Muscle layer of duodenum (tissue), 2 donors: ENCODE measurements at regions not wholly inside any gene's neighbourhood (a gene's known extent, or its start where the extent isn't known, plus 50 kb on each side); places are given as distances from the start of the nearest gene placed in this dataset.

Source experiments
- H3K27ac ChIP-seq: one replicate; pipeline ENCODE4 v1.7.0; 2013; ENCODE audit warnings: mild to moderate bottlenecking, low read length
- H3K27me3 ChIP-seq: one replicate; pipeline ENCODE4 v1.7.0; 2013; ENCODE audit warnings: low read depth, mild to moderate bottlenecking, control low read depth, low read length
- H3K36me3 ChIP-seq, 2 donors: one replicate each; pipeline ENCODE4 v1.7.0; 2013; ENCODE audit warnings: low read length in 2 of 2, control low read depth in 1 of 2, mild to moderate bottlenecking in 1 of 2; ENCODE audit not compliant: insufficient read depth in 2 of 2, control insufficient read depth in 1 of 2
- H3K4me1 ChIP-seq, 2 donors: one replicate each; pipeline ENCODE4 v1.7.0; 2013; ENCODE audit warnings: low read length in 2 of 2, mild to moderate bottlenecking in 2 of 2, control low read depth in 1 of 2, moderate library complexity in 1 of 2; ENCODE audit not compliant: insufficient read depth in 2 of 2, control insufficient read depth in 1 of 2
- H3K4me3 ChIP-seq, 2 donors: one replicate each; pipeline ENCODE4 v1.7.0; 2013; ENCODE audit warnings: low read length in 2 of 2, low read depth in 1 of 2, mild to moderate bottlenecking in 1 of 2
- H3K9me3 ChIP-seq, 2 donors: one replicate each; pipeline ENCODE4 v1.7.0; 2013; ENCODE audit warnings: low read length in 2 of 2, control low read depth in 1 of 2, mild to moderate bottlenecking in 1 of 2; ENCODE audit not compliant: control insufficient read depth in 1 of 2
- donor health status: healthy.

GRCh38 chr22:34160141-34160783 is 240.0 kb upstream of the LARGE1 start:
- no peaks in the 10 kb centered on the region for H3K4me1 ChIP-seq
- H3K27ac ChIP-seq = no peak overlapping the region
- H3K9me3 ChIP-seq = no peaks in the 10 kb centered on the region
- no peaks in the 10 kb centered on the region for H3K36me3 ChIP-seq
- no peak overlapping the region for H3K4me3 ChIP-seq
- H3K27me3 ChIP-seq = no peaks in the 10 kb centered on the region

- no peaks in the 10 kb centered on the region for H3K9me3 ChIP-seq
- no peak overlapping the region for H3K27ac ChIP-seq
- H3K27me3 ChIP-seq = no peaks in the 10 kb centered on the region
- no peaks in the 10 kb centered on the region for H3K36me3 ChIP-seq
- H3K4me3 ChIP-seq = no peak overlapping the region
- no peaks in the 10 kb centered on the region for H3K4me1 ChIP-seq
Observed at GRCh38 chr22:34161431-34162123, 241.3 kb upstream of the LARGE1 start.

GRCh38 chr22:34198976-34199375 is 278.7 kb upstream of the LARGE1 start:
- Histone ChIP-seq H3K4me1 (no peaks in the 10 kb centered on the region), H3K27ac (no peak overlapping the region)

GRCh38 chr22:34210301-34210700 is 290.0 kb upstream of the LARGE1 start:
- no peaks in the 10 kb centered on the region for H3K27me3 ChIP-seq
- peaks cover 6 to 8% of the 10 kb centered on the region in 2 donors for H3K9me3 ChIP-seq
- no peaks in the 10 kb centered on the region for H3K36me3 ChIP-seq
- H3K27ac ChIP-seq = no peak overlapping the region
- H3K4me3 ChIP-seq = no peak overlapping the region
- H3K4me1 ChIP-seq = no peaks in the 10 kb centered on the region

More at GRCh38 chr22:34198976-34199375, 278.7 kb upstream of the LARGE1 start:
- Histone ChIP-seq H3K4me3 (no peak overlapping the region), H3K27me3 (no peaks in the 10 kb centered on the region), H3K36me3 (no peaks in the 10 kb centered on the region), H3K9me3 (no peaks in the 10 kb centered on the region)

DNA sequence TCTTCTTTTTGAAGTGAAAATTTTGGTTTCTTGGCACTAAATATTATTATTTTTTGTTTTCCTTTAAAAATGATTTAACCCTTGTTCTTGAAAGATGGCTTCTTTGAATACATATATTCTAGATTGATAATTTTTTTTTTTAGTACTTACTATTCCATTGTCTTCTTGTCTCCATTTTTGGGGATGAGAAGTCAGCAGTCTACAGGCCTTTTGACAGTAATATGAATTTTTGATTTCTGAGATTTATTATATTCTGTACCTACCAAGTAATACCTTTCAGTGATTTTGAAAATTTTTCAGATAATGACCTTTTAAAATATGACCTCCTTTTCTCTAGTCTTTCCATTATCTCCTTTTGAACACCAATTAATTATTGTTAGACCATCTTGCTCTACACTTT is 294.1 kb upstream of the LARGE1 start:
- H3K27ac ChIP-seq = no peak overlapping the region
- H3K36me3 ChIP-seq = no peaks in the 10 kb centered on the region
- no peaks in the 10 kb centered on the region for H3K27me3 ChIP-seq
- peaks cover 6 to 8% of the 10 kb centered on the region in 2 donors for H3K9me3 ChIP-seq
- no peaks in the 10 kb centered on the region for H3K4me1 ChIP-seq
- no peak overlapping the region for H3K4me3 ChIP-seq

DNA sequence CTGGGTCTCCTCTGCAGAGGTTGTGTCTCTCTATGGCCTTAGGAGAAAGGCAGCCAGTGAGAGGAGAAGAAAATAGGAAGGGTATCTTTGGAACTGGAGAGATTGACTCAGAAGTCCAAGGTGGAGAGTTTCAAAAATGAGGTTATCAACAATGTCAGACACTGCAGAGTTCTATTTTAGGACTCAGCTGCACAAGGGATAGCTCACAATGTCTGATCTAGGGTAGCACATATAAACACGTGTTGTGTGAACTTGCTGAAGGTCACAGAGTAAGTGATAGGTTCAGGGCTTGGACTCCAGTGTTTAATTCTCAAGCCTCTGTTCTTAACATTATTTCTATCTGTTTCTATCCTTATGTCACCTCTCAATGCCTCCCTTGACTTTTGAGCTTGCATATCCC is 305.0 kb upstream of the LARGE1 start:
- Histone ChIP-seq H3K36me3 (no peaks in the 10 kb centered on the region), H3K9me3 (no peaks in the 10 kb centered on the region), H3K27ac (no peak overlapping the region), H3K27me3 (no peaks in the 10 kb centered on the region), H3K4me3 (no peak overlapping the region), H3K4me1 (no peaks in the 10 kb centered on the region)

GRCh38 chr22:34236527-34236926 is 316.3 kb upstream of the LARGE1 start:
- H3K27ac ChIP-seq = no peak overlapping the region
- no peak overlapping the region for H3K4me3 ChIP-seq
- no peaks in the 10 kb centered on the region for H3K36me3 ChIP-seq
- peaks cover 0 to 9% of the 10 kb centered on the region in 2 donors for H3K9me3 ChIP-seq
- H3K4me1 ChIP-seq = no peaks in the 10 kb centered on the region
- H3K27me3 ChIP-seq = no peaks in the 10 kb centered on the region

DNA sequence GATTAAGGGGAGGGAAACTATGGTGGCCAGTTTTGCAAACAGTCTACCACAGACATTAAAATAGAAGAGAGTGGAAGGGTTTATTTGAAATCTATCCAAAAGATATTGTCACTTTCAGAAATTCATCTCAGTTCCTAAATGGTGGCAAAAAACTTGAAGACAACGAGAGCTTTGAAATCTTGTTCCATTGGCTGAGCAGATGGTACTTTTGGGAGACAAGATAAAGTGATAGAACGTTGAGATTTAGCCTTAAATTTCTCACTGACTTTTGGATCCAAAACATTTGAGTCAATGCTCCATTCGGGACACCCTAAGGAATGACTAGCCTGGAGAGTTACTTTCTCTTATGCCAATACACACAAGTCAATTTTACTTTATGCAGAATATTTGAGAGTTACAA is 319.1 kb upstream of the LARGE1 start:
- Histone ChIP-seq H3K4me3 (no peak overlapping the region), H3K27me3 (no peaks in the 10 kb centered on the region), H3K27ac (no peak overlapping the region), H3K4me1 (no peaks in the 10 kb centered on the region), H3K9me3 (peaks cover 0 to 6% of the 10 kb centered on the region in 2 donors), H3K36me3 (no peaks in the 10 kb centered on the region)

- no peaks in the 10 kb centered on the region for H3K27me3 ChIP-seq
- H3K4me1 ChIP-seq = no peaks in the 10 kb centered on the region
- no peak overlapping the region for H3K27ac ChIP-seq
- H3K4me3 ChIP-seq = no peak overlapping the region
- H3K36me3 ChIP-seq = no peaks in the 10 kb centered on the region
- H3K9me3 ChIP-seq = no peaks in the 10 kb centered on the region
Observed at GRCh38 chr22:34243023-34243422, 322.7 kb upstream of the LARGE1 start.

GRCh38 chr22:34255042-34255441 is 334.8 kb upstream of the LARGE1 start:
- Histone ChIP-seq H3K36me3 (no peaks in the 10 kb centered on the region), H3K9me3 (no peaks in the 10 kb centered on the region), H3K27ac (no peak overlapping the region), H3K4me1 (no peaks in the 10 kb centered on the region), H3K4me3 (no peak overlapping the region), H3K27me3 (no peaks in the 10 kb centered on the region)

- Histone ChIP-seq H3K4me1 (no peaks in the 10 kb centered on the region), H3K9me3 (no peaks in the 10 kb centered on the region), H3K36me3 (no peaks in the 10 kb centered on the region), H3K27ac (no peak overlapping the region), H3K4me3 (no peak overlapping the region), H3K27me3 (no peaks in the 10 kb centered on the region)
Observed at GRCh38 chr22:34278121-34278520, 357.8 kb upstream of the LARGE1 start.

DNA sequence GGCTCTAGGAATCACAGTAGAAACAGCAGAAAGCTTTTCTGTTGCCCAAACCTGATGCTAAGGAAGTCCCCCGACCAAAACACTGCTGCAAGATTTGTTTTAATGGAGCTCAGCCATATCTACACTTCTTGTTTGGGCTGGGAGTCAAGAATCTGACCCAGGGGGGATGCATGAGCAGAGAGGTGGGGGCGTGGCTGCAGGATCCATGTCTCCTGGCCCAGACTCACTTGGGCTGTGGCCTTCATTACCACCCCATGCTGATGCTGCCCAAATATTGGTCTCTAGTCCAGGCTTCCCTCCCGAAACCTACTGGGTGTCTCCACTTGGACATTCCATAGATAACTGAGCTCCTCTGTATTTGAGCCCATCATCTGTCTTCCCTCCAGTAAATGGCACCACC is 361.5 kb upstream of the LARGE1 start:
- Histone ChIP-seq H3K9me3 (no peaks in the 10 kb centered on the region), H3K27ac (no peak overlapping the region), H3K4me3 (no peak overlapping the region), H3K36me3 (no peaks in the 10 kb centered on the region), H3K27me3 (no peaks in the 10 kb centered on the region), H3K4me1 (no peaks in the 10 kb centered on the region)
